ENCODE measurements at regions not wholly inside any gene's neighbourhood (a gene's known extent, or its start where the extent isn't known, plus 50 kb on each side); places are given as distances from the start of the nearest gene placed in this dataset.
"Not testable (repeated sequence)": the region's sequence is repeated elsewhere in the genome, so short reads cannot be mapped to it uniquely, and the experiment has no call there.

GRCh38 chr7:17440025-17440784, 141.8 kb downstream of the AHR start:
- not testable (repeated sequence) for DNase-seq

DNA sequence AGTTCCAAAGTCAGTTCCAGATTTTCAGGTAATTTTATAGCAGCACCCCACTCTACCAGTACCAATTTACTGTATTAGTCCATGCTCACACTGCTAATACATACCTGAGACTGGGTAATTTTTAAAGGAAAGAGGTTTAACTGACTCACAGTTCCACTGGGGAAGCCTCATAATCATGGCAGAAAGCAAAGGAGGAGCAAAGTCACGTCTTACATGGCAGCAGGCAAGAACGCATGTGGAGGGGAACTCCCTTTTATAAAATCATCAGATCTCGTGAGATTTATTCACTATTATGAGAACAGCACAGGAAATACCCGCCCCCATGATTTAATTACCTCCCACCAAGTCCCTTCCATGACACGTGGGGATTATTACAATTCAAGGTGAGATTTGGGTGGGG, 142.4 kb downstream of the AHR start:
- DNase-seq = no peak

- no peak for DNase-seq
These were observed 143.1 kb downstream of the AHR start for GRCh38 chr7:17441557-17441956.

GRCh38 chr7:17444151-17444550, 145.7 kb downstream of the AHR start:
- DNase-seq = no peak

- DNase-seq = no peak
These were observed 146.2 kb downstream of the AHR start for GRCh38 chr7:17444673-17445072.

DNA sequence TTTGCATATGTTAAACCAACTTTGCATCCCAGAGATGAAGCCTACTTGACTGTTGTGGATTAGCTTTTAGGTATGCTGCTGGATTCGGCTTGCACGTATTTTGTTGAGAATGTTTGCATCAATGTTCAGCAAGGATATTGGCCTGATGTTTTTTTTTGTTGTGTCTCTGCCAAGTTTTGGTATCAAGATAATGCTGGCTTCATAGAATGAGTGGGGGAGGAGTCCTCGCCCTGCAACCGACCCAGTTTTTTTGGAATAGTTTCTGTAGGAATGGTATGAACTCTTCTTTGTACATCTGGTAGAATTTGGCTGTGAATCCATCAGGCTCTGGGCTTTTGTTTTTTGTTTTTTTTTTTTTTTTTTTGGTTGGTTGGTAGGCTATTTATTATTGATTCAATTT, 147.9 kb downstream of the AHR start:
- DNase-seq = no peak

- no peak for DNase-seq
These were observed 149.5 kb downstream of the AHR start for GRCh38 chr7:17447728-17448478.

GRCh38 chr7:17448479-17449423, 150.3 kb downstream of the AHR start:
- no peak for DNase-seq

DNA sequence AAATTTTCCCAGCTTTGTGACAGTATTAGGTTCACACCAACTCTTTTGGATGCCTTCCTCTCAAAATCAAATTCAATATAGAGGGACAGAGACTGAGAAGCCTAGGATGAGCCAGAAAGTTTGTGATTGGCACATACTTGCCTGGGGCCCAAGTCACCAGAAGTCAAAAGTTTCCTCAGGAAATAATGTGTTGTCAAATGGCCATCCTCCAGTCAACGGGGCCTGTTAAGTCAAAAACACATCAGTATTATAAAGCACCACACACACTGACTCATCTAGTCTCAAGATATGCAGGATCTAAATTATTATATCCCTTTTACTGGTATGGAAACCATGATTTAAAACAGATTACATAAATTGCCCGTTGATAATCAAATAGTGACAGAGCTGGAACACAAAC, 158.1 kb downstream of the AHR start:
- DNase-seq = no peak

DNA sequence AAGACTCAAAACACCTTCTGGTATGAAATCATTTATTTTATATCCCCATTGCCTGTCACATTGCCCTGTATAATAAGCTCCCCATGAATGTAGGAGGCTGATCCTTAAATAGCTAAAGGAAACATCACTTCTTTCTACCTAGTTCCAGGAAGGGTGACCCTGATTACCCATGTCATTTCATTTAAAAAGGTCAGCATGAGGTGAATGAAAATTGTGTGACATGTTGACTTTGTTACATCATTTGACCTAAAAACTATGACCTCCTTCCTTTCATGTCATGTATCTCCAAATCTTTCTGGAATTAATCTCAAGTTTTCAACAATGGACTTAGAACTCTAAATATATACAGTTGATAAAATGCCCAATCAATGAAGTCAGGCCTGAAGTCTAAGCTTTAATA, 161.5 kb downstream of the AHR start:
- DNase-seq = no peak

- no peak for DNase-seq
These were observed 162.2 kb downstream of the AHR start for GRCh38 chr7:17460665-17461064.

- no peak for DNase-seq
These were observed 163.7 kb downstream of the AHR start for GRCh38 chr7:17462131-17462631.

DNA sequence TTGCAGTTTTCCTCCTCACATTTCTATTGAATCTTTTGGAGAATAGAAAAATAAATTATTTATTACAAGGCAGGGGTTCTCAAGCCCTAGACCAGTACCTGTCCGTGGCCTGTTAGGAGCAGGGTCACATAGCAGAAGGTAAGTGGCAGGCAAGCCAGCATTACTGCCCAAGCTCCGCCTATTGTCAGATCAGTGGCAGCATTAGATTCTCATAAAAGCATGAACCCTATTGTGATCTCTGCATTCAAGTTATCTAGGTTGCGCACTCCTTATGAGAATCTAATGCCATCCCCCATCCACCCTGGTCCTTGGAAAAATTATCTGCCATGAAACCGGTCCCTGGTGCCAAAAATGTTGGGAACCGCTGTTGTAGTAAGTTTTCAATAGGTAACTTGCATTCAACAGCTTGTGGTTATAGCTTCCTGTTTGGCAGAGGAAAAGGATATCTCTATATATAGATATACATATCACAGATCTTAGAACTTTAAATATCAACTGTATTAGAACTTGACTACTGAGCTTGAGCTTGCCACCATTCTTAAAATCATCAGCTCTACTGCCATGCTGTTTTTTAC, 165.1 kb downstream of the AHR start:
- no peak for DNase-seq

- no peak for DNase-seq
These were observed 167.8 kb downstream of the AHR start for GRCh38 chr7:17466216-17466615.

- DNase-seq = no peak
These were observed 169.0 kb downstream of the AHR start for GRCh38 chr7:17467386-17467945.

DNA sequence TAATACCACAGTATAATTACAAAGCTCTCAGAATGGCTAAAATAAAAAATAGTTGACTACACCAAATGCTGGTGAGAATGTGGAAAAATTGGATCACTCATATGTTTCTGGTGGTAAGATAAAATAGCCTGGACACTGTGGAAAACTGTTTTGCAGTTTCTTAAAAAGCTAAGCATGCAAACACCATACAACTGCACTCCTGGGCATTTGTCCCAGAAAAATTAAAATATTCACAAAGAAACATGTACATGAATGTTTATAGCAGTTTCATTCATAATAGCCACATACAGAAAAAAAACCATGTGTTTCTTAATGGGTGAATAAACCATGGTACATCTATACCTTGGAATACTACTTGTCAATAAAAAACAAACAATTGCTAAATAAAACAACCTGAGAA, 172.9 kb downstream of the AHR start:
- no peak for DNase-seq

DNA sequence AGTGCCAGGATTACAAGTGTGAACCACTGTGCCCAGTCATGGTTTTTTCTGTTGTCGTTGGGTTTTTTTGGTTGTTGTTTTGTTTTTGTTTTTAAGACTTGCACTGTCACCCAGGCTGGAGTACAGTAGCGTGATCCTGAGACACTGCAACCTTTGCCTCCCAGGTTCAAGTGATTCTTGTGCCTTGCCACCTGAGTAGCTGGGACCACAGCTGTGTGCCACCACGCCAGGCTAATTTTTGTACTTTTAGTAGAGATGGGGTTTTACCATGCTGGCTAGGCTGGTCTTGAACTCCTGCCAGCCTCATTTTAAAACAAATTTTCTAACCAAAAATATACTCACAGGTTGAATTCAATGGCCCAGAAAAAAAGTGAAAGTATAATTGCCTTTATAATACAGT, 174.1 kb downstream of the AHR start:
- no peak for DNase-seq

DNA sequence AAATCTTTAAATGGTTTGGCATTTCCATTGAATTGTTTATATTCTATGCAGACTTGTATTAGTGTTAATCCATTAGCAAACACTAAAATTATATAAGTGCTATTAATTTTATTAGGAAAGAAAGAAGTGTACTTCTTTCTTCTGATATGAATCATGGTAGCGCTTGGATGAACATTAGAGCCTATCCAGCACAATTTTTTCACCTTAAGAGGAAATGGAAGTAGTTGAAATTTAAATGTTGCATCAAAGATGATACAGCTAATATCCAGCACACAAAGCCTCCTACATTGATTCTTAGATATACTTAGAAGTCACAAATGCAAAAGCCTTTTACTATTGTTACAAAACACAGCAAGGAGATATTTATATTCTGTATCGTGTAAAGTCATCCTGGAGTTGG, 174.5 kb downstream of the AHR start:
- no peak for DNase-seq

DNA sequence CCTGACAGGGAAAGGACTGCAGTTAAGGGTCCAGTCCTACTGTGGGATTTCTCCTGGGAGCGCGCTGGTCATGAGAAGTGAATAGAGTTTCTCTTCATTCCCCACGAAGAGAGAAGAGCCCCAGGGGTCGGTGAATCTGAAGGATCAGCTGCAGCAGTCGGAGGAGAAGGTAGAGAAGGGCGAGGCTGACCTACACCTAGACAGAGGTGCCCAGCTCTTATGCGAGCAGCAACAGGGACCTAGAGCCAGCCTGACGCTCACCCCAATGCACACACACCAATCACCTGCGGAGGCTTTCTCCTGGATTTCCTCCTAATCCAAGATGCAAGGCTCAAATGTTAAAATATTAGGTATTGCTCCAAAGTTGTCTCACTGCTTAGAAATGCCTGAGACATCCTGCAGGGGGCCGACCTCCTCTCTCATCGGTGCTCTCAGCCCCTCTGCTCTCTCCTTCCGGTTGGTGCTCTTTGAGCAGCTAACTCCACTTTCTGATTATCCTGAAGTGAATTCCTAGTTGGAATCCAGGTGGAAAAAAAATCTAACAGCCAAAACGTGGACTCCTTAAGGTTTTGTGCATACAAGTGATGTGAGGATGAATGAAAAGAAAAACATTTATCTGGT, 176.4 kb downstream of the AHR start:
- no peak for DNase-seq

DNA sequence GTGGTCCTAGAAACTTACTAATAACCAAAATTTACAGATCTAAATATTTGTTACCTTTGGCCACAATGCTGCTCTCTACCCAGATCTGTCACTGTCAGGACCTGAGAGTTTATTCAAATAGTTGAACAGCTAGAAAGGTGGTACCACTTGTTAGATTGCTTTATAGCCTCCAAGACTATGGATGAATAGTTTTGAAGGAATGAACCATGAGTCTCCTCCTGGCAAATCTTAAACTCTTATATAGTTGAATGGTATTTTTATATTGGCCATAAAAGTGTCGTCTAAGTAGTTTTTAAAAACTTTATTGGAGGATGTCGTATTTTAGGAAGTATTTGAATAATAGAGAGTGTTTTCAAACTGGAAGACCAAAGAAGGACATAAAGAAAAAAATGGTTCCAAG, 178.7 kb downstream of the AHR start:
- no peak for DNase-seq

DNA sequence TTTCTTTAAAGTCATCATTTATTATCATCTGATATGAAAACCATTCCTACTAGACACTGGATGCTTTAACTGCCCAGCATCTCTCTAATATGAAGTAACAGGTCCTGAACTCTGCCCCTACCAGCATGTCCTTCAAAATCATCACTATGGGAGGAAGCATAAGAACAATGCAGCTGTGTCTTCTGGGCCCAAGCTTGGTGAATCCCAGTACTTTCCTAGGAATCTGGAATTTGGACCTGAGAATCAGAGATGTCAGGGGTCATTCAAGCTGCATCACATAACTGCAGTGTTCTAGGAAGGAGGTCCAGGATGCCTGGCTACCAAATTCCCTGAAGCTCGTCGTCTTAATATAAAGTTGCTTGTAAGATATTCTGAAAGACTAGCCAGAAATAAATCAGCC, 182.7 kb downstream of the AHR start:
- DNase-seq = no peak

DNA sequence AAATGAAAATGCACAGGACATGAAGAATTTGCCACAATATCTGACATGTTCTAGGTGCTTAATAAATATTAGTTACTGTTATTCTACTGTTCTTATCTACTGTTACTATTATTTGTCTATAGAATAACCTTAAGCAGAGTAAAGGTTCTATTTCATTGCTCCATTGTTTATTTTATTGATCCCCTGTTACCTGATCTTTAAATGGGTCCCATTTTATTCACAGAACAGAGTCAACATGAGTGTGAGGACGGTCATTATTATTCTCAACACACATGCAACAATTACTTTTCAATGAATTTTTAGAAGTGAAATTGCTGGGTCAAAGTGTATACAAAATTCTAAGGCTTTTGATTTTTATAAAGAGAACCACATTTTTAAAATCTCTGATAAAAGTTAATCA, 186.9 kb downstream of the AHR start:
- DNase-seq = no peak
